Uterus (tissue), 3 donors: ENCODE measurements at regions not wholly inside any gene's neighbourhood (a gene's known extent, or its start where the extent isn't known, plus 50 kb on each side); places are given as distances from the start of the nearest gene placed in this dataset.

ENCODE experiments used
- DNase-seq, 2 donors: peaks; one replicate each; pipeline ENCODE4 v3.0.0-alpha.2; 2019 to 2020
- H3K27ac ChIP-seq, 2 donors: fragments of 200-600 bp; sonication (generic); 1 replicate in 1 of 2; 2 replicates in 1 of 2; pipeline ENCODE4 v1.5.1; 2016 to 2018
- H3K27me3 ChIP-seq, 2 donors: fragments of 200-600 bp; sonication (generic); one replicate each; pipeline ENCODE4 v1.5.1; 2018 to 2019; ENCODE audit warnings: control low read depth in 1 of 2
- H3K36me3 ChIP-seq, 2 donors: fragments of 200-600 bp; sonication (generic); one replicate each; pipeline ENCODE4 v1.5.1; 2019; ENCODE audit warnings: control low read depth in 1 of 2
- H3K4me1 ChIP-seq, 2 donors: fragments of 200-600 bp; sonication (generic); one replicate each; pipeline ENCODE4 v1.5.1; 2018 to 2019; ENCODE audit warnings: control low read depth in 1 of 2
- H3K4me3 ChIP-seq, 2 donors: fragments of 200-600 bp; sonication (generic); 1 replicate in 1 of 2; 2 replicates in 1 of 2; pipeline ENCODE4 v1.5.1; 2018 to 2019; ENCODE audit warnings: mild to moderate bottlenecking in 1 of 2
- H3K9me3 ChIP-seq, 2 donors: fragments of 200-600 bp; sonication (generic); one replicate each; pipeline ENCODE4 v1.5.1; 2019; ENCODE audit warnings: control low read depth in 1 of 2
- POLR2A ChIP-seq, 2 donors: fragments of 450-650 bp; IDR thresholded peaks; one replicate each; pipeline ENCODE4 v1.6.1; 2016; ENCODE audit warnings: antibody characterized with exemption in 2 of 2, mild to moderate bottlenecking in 1 of 2, moderate library complexity in 1 of 2
- intact Hi-C: fragments of 100-400 bp; cut with DNase I; formaldehyde crosslinking; loops from one replicate; pipeline ENCODE4 v1.15.1; 2023; ENCODE audit warnings: low total_unique reads
- TF ChIP-seq, protein P1 (sequence below), 4 experiments: fragments of 200-600 bp in 2 of 4; fragments of 450-650 bp in 2 of 4; sonication (generic) in 2 of 4; IDR thresholded peaks; one replicate each; pipeline ENCODE4 v1.5.1; 2016 to 2019; ENCODE audit warnings: antibody characterized with exemption in 4 of 4, mild to moderate bottlenecking in 2 of 4, moderate library complexity in 1 of 4
- donor health status: DM: yes; HTN: yes; CAD: no.

DNA sequence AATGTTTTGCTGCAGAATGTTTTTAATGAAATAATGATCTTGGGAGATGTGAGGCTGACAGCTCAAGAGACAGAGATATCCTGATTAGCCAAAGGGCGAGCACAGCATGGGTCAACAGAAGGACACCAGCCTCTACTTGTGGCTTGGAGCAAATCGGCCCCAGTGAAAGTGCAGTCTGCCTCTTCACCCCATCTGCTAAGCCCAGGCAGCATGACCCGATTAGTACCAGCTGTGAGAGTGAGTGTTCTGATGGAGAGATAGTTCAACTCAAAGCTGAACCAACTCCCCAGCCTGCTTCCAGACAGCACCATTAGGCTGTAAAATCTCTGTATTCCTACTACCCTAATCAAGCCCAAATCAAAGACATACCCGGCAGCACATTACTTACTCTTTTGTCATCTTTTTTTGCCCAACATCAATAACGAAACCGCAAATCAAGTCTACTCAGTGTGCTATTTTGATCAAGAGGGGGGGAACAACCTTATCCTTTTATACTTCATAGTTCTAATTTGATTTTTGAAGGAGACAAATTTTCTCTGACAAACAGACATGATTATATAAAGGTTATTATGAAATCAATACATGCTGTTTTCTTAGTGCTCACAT is 514.1 kb upstream of the NRSN1 start:
- Histone ChIP-seq H3K4me3 (no peak overlapping the region), H3K9me3 (no peaks in the 10 kb centered on the region), H3K36me3 (no peaks in the 10 kb centered on the region), H3K27ac (no peak overlapping the region), H3K4me1 (no peaks in the 10 kb centered on the region), H3K27me3 (no peaks in the 10 kb centered on the region)
- DNase-seq: no peak
- intact Hi-C loops: no loop called here
- TF ChIP-seq, protein P1, sequence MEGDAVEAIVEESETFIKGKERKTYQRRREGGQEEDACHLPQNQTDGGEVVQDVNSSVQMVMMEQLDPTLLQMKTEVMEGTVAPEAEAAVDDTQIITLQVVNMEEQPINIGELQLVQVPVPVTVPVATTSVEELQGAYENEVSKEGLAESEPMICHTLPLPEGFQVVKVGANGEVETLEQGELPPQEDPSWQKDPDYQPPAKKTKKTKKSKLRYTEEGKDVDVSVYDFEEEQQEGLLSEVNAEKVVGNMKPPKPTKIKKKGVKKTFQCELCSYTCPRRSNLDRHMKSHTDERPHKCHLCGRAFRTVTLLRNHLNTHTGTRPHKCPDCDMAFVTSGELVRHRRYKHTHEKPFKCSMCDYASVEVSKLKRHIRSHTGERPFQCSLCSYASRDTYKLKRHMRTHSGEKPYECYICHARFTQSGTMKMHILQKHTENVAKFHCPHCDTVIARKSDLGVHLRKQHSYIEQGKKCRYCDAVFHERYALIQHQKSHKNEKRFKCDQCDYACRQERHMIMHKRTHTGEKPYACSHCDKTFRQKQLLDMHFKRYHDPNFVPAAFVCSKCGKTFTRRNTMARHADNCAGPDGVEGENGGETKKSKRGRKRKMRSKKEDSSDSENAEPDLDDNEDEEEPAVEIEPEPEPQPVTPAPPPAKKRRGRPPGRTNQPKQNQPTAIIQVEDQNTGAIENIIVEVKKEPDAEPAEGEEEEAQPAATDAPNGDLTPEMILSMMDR (IDR thresholded peaks at IDR 0.05): no peak
- no peak for TF ChIP-seq POLR2A (IDR thresholded peaks at IDR 0.05)

DNA sequence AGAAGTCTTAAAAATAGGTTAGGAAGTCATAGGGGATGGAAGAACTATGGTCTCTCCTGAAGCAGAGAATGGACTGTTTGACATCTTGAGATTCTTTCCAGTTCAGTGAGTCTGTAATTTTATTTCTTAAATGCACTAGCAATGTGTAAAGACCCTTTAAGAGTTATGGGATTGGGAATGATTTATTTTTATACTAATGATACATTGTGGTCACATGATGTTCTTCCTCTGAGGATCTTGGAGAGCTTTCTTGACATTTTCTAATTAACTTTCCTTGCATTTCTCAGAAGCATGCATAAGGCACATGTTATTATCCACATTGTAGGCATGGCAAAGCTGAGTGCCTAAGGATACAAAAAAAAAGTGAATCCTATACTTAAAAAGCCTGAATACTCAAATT is 507.6 kb upstream of the NRSN1 start:
- intact Hi-C loops: no loop called here
- no peak for TF ChIP-seq POLR2A (IDR thresholded peaks at IDR 0.05)
- TF ChIP-seq, protein P1 (IDR thresholded peaks at IDR 0.05): no peak

DNA sequence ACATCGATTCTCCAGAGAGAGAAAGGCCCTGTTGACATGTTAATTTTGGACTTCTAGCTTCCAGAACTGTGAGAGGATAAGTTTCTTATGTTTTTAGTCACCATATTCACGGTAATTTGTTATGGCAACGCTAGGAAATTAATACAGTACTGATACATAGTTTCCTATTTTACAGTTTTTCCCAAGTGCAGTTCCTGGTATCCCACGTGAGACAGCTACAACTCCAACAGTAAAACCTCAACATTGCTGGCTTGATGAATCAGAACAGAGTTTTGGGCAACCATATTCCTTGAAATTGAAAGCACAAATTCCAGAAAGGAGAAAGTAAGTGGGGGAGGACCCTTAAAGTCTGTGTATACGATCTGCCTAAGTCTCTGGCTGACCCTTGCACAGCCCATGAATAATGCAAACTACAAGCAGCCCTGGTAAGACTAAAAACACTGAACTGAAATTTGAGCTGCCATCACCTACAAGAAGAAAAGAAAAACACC is 505.1 kb upstream of the NRSN1 start:
- TF ChIP-seq, protein P1 (IDR thresholded peaks at IDR 0.05): no peak
- TF ChIP-seq POLR2A (IDR thresholded peaks at IDR 0.05): no peak
- H3K36me3 ChIP-seq: no peaks in the 10 kb centered on the region
- no peak overlapping the region for H3K4me3 ChIP-seq
- H3K27ac ChIP-seq: no peak overlapping the region
- no peaks in the 10 kb centered on the region for H3K9me3 ChIP-seq
- H3K27me3 ChIP-seq: no peaks in the 10 kb centered on the region
- no peaks in the 10 kb centered on the region for H3K4me1 ChIP-seq
- intact Hi-C loops: no loop called here
- no peak for DNase-seq

More for the DNA sequence above, 507.6 kb upstream of the NRSN1 start:
- no peaks in the 10 kb centered on the region for H3K4me1 ChIP-seq
- no peak overlapping the region for H3K27ac ChIP-seq
- H3K9me3 ChIP-seq: no peaks in the 10 kb centered on the region
- no peak for DNase-seq
- no peaks in the 10 kb centered on the region for H3K36me3 ChIP-seq
- H3K4me3 ChIP-seq: no peak overlapping the region
- H3K27me3 ChIP-seq: no peaks in the 10 kb centered on the region

DNA sequence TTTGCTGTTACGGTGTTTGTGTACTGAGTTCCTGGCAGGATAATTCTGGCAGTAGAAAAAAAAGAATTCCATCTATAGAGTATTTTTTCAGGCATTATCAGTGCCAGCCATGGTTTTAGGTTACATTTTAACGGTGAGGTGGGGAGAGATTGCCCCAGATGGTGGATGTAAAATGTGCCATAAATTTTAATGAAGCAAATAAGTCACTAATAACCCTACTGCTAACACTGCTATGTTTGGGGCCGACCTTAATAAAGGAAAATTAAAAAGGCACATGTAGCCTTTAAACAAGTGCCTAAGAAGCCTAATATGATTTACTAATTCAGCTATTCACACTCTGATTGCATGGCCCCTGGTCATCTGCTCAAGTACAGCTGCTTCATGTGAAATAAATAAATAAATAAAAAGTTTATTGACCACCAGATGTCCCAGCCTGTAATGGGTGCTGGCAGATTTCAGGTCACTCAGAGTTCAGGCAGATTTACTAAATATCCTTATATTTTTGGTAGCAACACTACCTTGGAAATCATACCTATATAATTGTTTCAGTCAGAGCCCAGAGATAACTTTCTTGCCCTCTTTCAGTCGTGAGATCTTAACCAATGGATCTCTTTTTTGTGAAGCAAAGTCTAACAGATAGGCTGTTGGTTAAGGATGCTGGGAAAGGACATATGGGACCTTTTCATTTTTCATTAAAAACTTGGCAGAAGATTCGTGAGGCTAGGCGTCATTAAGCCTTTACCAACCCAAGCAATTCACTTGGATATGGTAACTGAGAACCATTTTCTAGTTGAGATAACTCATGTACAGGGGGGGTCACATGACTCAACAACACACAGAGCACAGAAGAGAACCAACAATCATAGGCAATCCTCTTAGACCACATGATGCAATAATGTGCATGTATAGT is 495.0 kb upstream of the NRSN1 start:
- Histone ChIP-seq H3K36me3 (no peaks in the 10 kb centered on the region), H3K27ac (no peak overlapping the region), H3K9me3 (no peaks in the 10 kb centered on the region), H3K4me1 (no peaks in the 10 kb centered on the region), H3K4me3 (no peak overlapping the region), H3K27me3 (no peaks in the 10 kb centered on the region)
- intact Hi-C loops: no loop called here
- no peak for TF ChIP-seq POLR2A (IDR thresholded peaks at IDR 0.05)
- TF ChIP-seq, protein P1 (IDR thresholded peaks at IDR 0.05): no peak
- DNase-seq: no peak

DNA sequence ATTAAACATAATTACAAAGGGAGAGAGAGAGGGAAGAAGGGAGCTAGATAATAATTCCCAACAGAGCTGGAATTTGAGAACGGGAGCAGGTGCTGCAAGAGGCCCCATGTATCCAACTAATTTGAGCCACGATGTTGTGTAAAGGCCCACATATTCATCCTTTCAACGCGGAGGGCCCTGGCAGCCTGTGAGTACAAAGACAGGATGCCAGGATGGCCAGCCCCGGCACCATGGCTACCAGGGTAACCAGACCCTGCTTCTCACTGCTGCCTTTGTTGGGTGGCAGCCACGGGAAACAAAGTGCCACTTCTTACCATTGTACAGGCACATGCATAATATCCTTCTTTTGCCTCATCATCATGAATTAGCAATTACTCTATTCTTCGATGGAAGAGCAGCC is 492.0 kb upstream of the NRSN1 start:
- no peak for DNase-seq
- H3K4me3 ChIP-seq: no peak overlapping the region
- no peak overlapping the region for H3K27ac ChIP-seq
- intact Hi-C loops: no loop called here
- TF ChIP-seq, protein P1 (IDR thresholded peaks at IDR 0.05): no peak
- TF ChIP-seq POLR2A (IDR thresholded peaks at IDR 0.05): no peak
- H3K27me3 ChIP-seq: no peaks in the 10 kb centered on the region
- no peaks in the 10 kb centered on the region for H3K4me1 ChIP-seq
- no peaks in the 10 kb centered on the region for H3K9me3 ChIP-seq
- H3K36me3 ChIP-seq: no peaks in the 10 kb centered on the region
